Heart left ventricle (tissue), 13 donors: ENCODE measurements at regions not wholly inside any gene's neighbourhood (a gene's known extent, or its start where the extent isn't known, plus 50 kb on each side); places are given as distances from the start of the nearest gene placed in this dataset.

Experiments used
- CTCF ChIP-seq, 12 donors: fragments of 200-600 bp; sonication (generic) in 4 of 12; IDR thresholded peaks; one replicate each; pipeline versions ENCODE4 v1.5.0 to v1.8.0; 2018 to 2022; ENCODE audit warnings: antibody characterized with exemption in 12 of 12, mild to moderate bottlenecking in 5 of 12
- POLR2A ChIP-seq, 2 donors: fragments of 450-650 bp; IDR thresholded peaks; one replicate each; pipeline ENCODE4 v1.6.1; 2017; ENCODE audit warnings: antibody characterized with exemption in 2 of 2, mild to moderate bottlenecking in 2 of 2, moderate library complexity in 2 of 2
- donor health status: ischemic (EF 13 %, LVEDD 7.1; RV severe dilation, severe dysfunction).
- donor health status: DM: no; HTN: yes; CAD: no.
- donor health status: DM: no; HTN: no; CAD: no.
- donor health status: ischemic (EF 25% LVEDD 6.9; RV normal size, moderate dysfunction).
- donor health status: ischemic (EF 25% LVEDD 5.7; RV mildly dilated, moderate dysfunction).
- donor health status: ischemic (EF 35%, LVEDD 5.7; RV mildly dilated, moderate dysfunction).
- donor health status: nonischemic (EF 11% LVEDD 7.7; RV severe dilation, severe dysfunction).
- donor health status: DM: yes; HTN: yes; CAD: no.
- donor health status: PGD.
- donor health status: ischemic (EF 29% LVEDD 5.4; RV normal size, mild dysfunction).
- donor health status: nonischemic (EF 23%, LVEDD 6.1; RV moderate dilation, normal function).

GRCh38 chrX:95907081-95907480 is 777.6 kb upstream of the DIAPH2 start:
- TF ChIP-seq CTCF (IDR thresholded peaks at IDR 0.05): no peak
- TF ChIP-seq POLR2A (IDR thresholded peaks at IDR 0.05): no peak
